Heart left ventricle (tissue), 16 donors: ENCODE measurements at regions not wholly inside any gene's neighbourhood (a gene's known extent, or its start where the extent isn't known, plus 50 kb on each side); places are given as distances from the start of the nearest gene placed in this dataset.

ENCODE experiments used
- ATAC-seq, 4 donors: fragments of 200-7000 bp; cut with Tn5 transposase; one replicate each; pipeline ENCODE4 v1.9.1; 2020 to 2022; ENCODE audit warnings: moderate library complexity in 4 of 4, mild to moderate bottlenecking in 3 of 4, moderate number of reproducible peaks in 1 of 4
- DNase-seq, 5 donors: peaks; one replicate each; pipeline ENCODE4 v3.0.0-alpha.2; 2020
- H3K27ac ChIP-seq, 12 donors: fragments of 200-600 bp; sonication (generic) in 4 of 12; one replicate each; pipeline versions ENCODE4 v1.5.0 to v1.8.0; 2016 to 2022; ENCODE audit warnings: mild to moderate bottlenecking in 2 of 12
- H3K27me3 ChIP-seq, 9 donors: fragments of 200-600 bp; sonication (generic) in 2 of 9; one replicate each; pipeline versions ENCODE4 v1.5.1 to v1.8.0; 2016 to 2022; ENCODE audit warnings: mild to moderate bottlenecking in 3 of 9
- H3K36me3 ChIP-seq, 9 donors: fragments of 200-600 bp; sonication (generic) in 2 of 9; one replicate each; pipeline versions ENCODE4 v1.5.0 to v1.8.0; 2018 to 2022; ENCODE audit warnings: mild to moderate bottlenecking in 2 of 9
- H3K4me1 ChIP-seq, 12 donors: fragments of 200-600 bp; sonication (generic) in 4 of 12; one replicate each; pipeline versions ENCODE4 v1.5.0 to v1.8.0; 2016 to 2022; ENCODE audit warnings: mild to moderate bottlenecking in 3 of 12
- H3K4me3 ChIP-seq, 12 donors: fragments of 200-600 bp; sonication (generic) in 4 of 12; one replicate each; pipeline versions ENCODE4 v1.5.0 to v1.8.0; 2017 to 2022; ENCODE audit warnings: mild to moderate bottlenecking in 9 of 12, moderate library complexity in 4 of 12
- H3K9me3 ChIP-seq, 12 donors: fragments of 200-600 bp; sonication (generic) in 4 of 12; one replicate each; pipeline versions ENCODE4 v1.5.0 to v1.8.0; 2016 to 2022; ENCODE audit warnings: mild to moderate bottlenecking in 1 of 12
- CTCF ChIP-seq, 12 donors: fragments of 200-600 bp; sonication (generic) in 4 of 12; IDR thresholded peaks; one replicate each; pipeline versions ENCODE4 v1.5.0 to v1.8.0; 2018 to 2022; ENCODE audit warnings: antibody characterized with exemption in 12 of 12, mild to moderate bottlenecking in 5 of 12
- POLR2A ChIP-seq, 2 donors: fragments of 450-650 bp; IDR thresholded peaks; one replicate each; pipeline ENCODE4 v1.6.1; 2017; ENCODE audit warnings: antibody characterized with exemption in 2 of 2, mild to moderate bottlenecking in 2 of 2, moderate library complexity in 2 of 2
- WGBS, 4 donors: extraction: QIAGEN DNeasy Blood & Tissue Kit in 2 of 4; methylation state at CpG; one replicate each; pipeline versions ENCODE4 v1.1.5 to v1.1.7; 2013 to 2018; 5-methylcytosine and 5-hydroxymethylcytosine counted together
- intact Hi-C, 10 donors: fragments of 100-400 bp; cut with DNase I; formaldehyde crosslinking; loops; one replicate each; pipeline versions ENCODE4 v1.11.1 to v1.14.2; 2022
- donor health status: ischemic (EF 13 %, LVEDD 7.1; RV severe dilation, severe dysfunction).
- donor health status: healthy with polysubstance abuse.
- donor health status: DM: no; HTN: yes; CAD: no.
- donor health status: DM: no; HTN: no; CAD: no.
- donor health status: ischemic (EF 25% LVEDD 6.9; RV normal size, moderate dysfunction).
- donor health status: ischemic (EF 25% LVEDD 5.7; RV mildly dilated, moderate dysfunction).
- donor health status: healthy.
- donor health status: DM: yes; HTN: yes; CAD: no.
- donor health status: ischemic (EF 35%, LVEDD 5.7; RV mildly dilated, moderate dysfunction).
- donor health status: nonischemic (EF 11% LVEDD 7.7; RV severe dilation, severe dysfunction).
- donor health status: DM: yes; HTN: yes; CAD: no.
- donor health status: PGD.
- donor health status: ischemic (EF 29% LVEDD 5.4; RV normal size, mild dysfunction).
- donor health status: nonischemic (EF 23%, LVEDD 6.1; RV moderate dilation, normal function).

DNA sequence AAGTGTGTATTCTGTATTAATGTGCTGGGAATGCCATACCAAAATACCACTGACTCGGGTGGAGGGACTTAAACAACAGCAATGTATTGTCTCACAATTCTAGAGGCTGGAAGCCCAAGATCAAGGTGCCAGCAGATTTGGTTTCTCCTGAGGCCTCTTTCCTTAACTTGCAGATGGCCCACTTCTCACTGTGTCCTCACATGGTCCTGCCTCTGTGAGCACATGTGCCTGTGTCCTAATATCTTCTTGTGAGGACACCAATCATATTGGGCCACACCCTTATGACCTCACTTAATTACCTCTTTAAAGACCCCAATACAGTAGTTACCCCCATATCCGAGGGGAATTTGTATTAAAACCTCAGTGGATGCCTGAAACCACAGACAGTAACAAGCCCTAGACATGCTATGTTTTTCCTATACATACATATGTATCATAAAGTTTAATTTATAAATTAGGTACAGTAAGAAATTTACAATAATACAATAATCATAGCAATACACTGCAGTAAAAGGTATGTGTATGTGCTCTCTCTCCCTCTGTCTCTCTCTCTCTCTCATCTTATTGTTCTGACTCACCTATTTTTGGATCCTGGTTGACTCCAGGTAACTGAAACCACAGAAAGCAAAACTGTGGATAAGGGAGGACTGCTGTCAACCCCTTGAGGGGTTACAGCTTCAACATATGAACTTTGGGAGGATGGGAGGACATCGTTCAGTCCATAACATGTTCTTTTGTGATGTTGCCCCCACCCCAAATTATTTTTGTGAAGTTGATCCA lies 174.3 kb downstream of the IRS2 start:
- Histone ChIP-seq H3K4me1 (no peaks in the 10 kb centered on the region), H3K27me3 (peaks cover 0 to 4% (median 0%) of the 10 kb centered on the region in 9 donors), H3K36me3 (no peaks in the 10 kb centered on the region), H3K9me3 (no peaks in the 10 kb centered on the region), H3K4me3 (no peak overlapping the region), H3K27ac (no peak overlapping the region)
- 74 to 90% (median 84%) methylated on average over 3 of the region's 3 CpGs for WGBS, 4 donors
- TF ChIP-seq CTCF (IDR thresholded peaks at IDR 0.05) (no peak), POLR2A (IDR thresholded peaks at IDR 0.05) (no peak)
- no peak for ATAC-seq
- intact Hi-C loops, result loop anchor here in 3 of 10 donors (5.0 to 10.0 kb wide), 3 partner anchors 170 to 495 kb away; partner anchors contain the start of gene IRS2 (in 1 of the 3)
- DNase-seq, result no peak

DNA sequence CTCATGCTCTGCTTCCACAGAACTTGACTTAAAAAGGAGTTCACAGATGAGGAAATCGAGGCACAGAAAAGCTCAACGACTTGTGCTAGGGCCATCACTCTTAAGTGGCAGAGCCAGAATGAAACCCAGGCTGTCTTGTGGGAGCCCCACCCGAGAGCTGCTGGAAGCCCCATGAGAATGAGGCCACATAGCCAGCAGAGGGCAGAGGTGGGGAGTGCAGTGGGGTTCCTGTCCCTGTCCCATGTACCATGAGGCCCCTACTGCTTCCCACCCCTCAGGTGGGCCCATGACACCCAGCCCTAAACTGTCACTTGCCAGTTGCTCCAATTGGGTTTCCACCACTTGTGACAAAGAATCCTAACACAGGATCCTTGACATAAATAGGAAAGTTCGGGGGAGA lies 175.9 kb downstream of the IRS2 start:
- H3K4me3 ChIP-seq, result no peak overlapping the region
- no peaks in the 10 kb centered on the region for H3K36me3 ChIP-seq
- peaks cover 0 to 4% (median 0%) of the 10 kb centered on the region in 9 donors for H3K27me3 ChIP-seq
- 59 to 71% (median 63%) methylated on average over 4 of the region's 4 CpGs for WGBS, 4 donors
- ATAC-seq, result peak; percentile 61 to 79 (median 72)
- intact Hi-C loops, result loop anchor here in 3 of 10 donors (5.0 to 10.0 kb wide), 3 partner anchors 172 to 497 kb away; partner anchors contain the start of gene IRS2 (in 1 of the 3)
- H3K4me1 ChIP-seq, result no peaks in the 10 kb centered on the region
- TF ChIP-seq CTCF (IDR thresholded peaks at IDR 0.05), result peak in 11 of 12 donors; percentile 15 to 53 (median 35)
- no peak for TF ChIP-seq POLR2A (IDR thresholded peaks at IDR 0.05)
- H3K9me3 ChIP-seq, result no peaks in the 10 kb centered on the region
- no peak overlapping the region for H3K27ac ChIP-seq
- DNase-seq, result peak in 4 of 5 donors; percentile 31 to 70 (median 43)

GRCh38 chr13:109608503-109608902 lies 177.9 kb downstream of the IRS2 start:
- Histone ChIP-seq H3K27ac (no peak overlapping the region), H3K36me3 (no peaks in the 10 kb centered on the region), H3K9me3 (no peaks in the 10 kb centered on the region), H3K4me1 (no peaks in the 10 kb centered on the region), H3K4me3 (no peak overlapping the region), H3K27me3 (peaks cover 0 to 4% (median 0%) of the 10 kb centered on the region in 9 donors)
- WGBS, 4 donors, result 82 to 91% (median 88%) methylated on average over 3 of the region's 3 CpGs
- intact Hi-C loops, result no loop called here
- no peak for DNase-seq
- no peak for ATAC-seq
- no peak for TF ChIP-seq POLR2A (IDR thresholded peaks at IDR 0.05)

GRCh38 chr13:109608059-109608458 lies 178.3 kb downstream of the IRS2 start:
- intact Hi-C loops, result no loop called here

More at GRCh38 chr13:109608059-109608458, 178.3 kb downstream of the IRS2 start:
- Histone ChIP-seq H3K4me3 (no peak overlapping the region), H3K27me3 (peaks cover 0 to 4% (median 0%) of the 10 kb centered on the region in 9 donors), H3K27ac (no peak overlapping the region), H3K9me3 (no peaks in the 10 kb centered on the region), H3K36me3 (no peaks in the 10 kb centered on the region), H3K4me1 (no peaks in the 10 kb centered on the region)
- no peak for DNase-seq
- ATAC-seq, result no peak
- WGBS, 4 donors, result 89 to 99% (median 96%) methylated on average over 3 of the region's 3 CpGs
- TF ChIP-seq CTCF (IDR thresholded peaks at IDR 0.05), result no peak
- TF ChIP-seq POLR2A (IDR thresholded peaks at IDR 0.05), result no peak
